8988T (cell line): ENCODE measurements at regions not wholly inside any gene's neighbourhood (a gene's known extent, or its start where the extent isn't known, plus 50 kb on each side); places are given as distances from the start of the nearest gene placed in this dataset.
"Not testable (repeated sequence)": the region's sequence is repeated elsewhere in the genome, so short reads cannot be mapped to it uniquely, and the experiment has no call there.

Experiments
- DNase-seq: peaks from one replicate; pipeline ENCODE4 v3.0.0; 2011

- not testable (repeated sequence) for DNase-seq
Measured at GRCh38 chr3:192968901-192969300, 51.2 kb upstream of the MB21D2 start.

GRCh38 chr3:192980632-192981031, 63.0 kb upstream of the MB21D2 start:
- DNase-seq: no peak

- no peak for DNase-seq
Measured at GRCh38 chr3:192986379-192986778, 68.7 kb upstream of the MB21D2 start.

GRCh38 chr3:192991356-192991755, 73.7 kb upstream of the MB21D2 start:
- no peak for DNase-seq

DNA sequence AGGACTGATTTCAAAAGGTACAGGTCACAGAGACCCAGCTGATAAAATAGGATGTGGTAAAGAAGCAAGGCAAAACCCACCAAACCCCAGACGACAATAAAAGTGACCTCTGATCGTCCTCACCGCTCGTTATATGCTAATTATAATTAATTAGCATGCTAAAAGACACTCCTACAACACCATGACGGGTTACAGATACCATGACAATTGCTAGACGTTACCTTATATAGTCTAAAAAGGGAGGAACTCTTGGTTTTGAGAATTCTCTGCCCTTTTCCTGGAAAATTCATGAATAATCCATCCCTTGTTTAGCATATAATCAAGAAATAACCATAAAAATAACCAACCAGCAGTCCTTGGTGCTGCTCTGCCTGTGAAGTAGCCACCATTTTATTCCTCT, 74.7 kb upstream of the MB21D2 start:
- no peak for DNase-seq

- DNase-seq: no peak
Measured at GRCh38 chr3:192993411-192993810, 75.8 kb upstream of the MB21D2 start.

DNA sequence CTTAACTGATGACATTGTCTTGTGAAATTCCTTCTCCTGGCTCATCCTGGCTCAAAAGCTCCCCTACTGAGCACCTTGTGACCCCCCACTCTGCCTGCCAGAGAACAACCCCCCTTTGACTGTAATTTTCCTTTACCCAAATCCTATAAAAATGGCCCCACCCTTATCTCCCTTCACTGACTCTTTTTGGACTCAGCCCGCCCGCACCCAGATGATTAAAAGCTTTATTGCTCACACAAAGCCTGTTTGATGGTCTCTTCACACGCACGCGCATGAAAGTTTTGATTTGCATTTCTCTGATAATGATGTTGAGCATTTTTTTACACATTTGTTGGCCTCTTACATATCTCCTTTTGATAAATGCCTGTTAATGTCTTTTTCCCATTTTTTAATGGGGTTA, 83.5 kb upstream of the MB21D2 start:
- DNase-seq: not testable (repeated sequence)

- DNase-seq: not testable (repeated sequence)
Measured at GRCh38 chr3:193003624-193004023, 86.0 kb upstream of the MB21D2 start.

DNA sequence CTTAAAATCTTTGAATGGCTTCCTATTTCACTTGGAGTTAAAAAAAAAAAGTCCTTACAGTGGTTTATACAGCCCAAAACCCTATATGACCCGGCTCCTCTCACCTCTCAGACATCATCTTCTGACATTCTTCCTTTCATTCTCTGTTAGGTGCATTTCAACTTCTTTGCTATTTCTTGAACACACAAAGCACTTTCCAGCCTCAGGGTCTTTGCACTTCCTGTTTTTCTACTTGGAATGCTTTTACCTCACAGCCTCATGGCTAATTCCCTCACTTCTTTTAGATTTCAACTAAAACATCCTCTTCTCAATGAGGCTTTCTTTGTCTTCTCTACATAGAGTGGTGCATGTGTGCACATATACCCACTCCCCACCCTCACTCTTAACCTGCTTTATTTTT, 91.0 kb upstream of the MB21D2 start:
- DNase-seq: no peak

DNA sequence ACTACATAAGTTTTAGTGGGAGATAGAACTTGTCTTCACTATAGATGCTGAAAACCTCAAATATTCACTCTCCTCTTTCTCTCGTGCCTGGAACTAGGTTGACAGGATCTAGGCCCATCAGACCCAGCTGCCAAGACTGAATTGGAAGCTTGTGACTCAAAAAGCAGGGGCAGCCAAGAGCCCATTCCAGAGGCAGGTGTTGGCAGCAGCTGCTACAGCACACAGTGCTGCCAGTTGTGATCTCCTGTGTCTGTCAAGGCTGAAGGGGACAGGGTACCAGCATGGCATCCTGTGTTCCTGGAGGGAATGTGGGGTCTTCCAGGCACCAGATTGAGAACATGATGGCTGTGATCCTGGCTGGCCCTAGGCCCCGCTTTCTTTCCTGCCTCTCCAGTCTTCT, 92.5 kb upstream of the MB21D2 start:
- no peak for DNase-seq

- no peak for DNase-seq
Measured at GRCh38 chr3:193011958-193012357, 94.3 kb upstream of the MB21D2 start.

GRCh38 chr3:193014902-193015301, 97.2 kb upstream of the MB21D2 start:
- no peak for DNase-seq

- DNase-seq: no peak
Measured at GRCh38 chr3:193016437-193016901, 98.8 kb upstream of the MB21D2 start.

- no peak for DNase-seq
Measured at GRCh38 chr3:193021506-193022010, 103.9 kb upstream of the MB21D2 start.

DNA sequence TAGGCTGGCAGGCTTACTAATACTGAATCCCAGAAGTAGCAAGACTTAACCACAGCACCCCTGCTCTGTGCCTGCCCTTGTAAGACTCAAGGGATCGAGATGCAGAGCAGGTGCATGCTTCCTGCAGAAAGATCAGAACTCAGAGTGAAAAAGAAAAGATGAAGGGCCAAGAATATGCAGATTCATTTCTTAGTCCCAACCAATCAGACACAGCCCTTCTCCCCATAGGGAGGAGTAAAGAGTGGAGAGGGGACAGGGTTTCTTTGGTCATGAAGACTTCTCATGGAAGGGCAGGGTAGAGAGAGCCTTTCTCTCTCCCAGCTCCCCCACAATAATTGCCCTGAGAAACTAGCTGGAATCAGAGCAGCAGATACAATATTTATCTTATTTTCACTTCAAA, 105.6 kb upstream of the MB21D2 start:
- no peak for DNase-seq

DNA sequence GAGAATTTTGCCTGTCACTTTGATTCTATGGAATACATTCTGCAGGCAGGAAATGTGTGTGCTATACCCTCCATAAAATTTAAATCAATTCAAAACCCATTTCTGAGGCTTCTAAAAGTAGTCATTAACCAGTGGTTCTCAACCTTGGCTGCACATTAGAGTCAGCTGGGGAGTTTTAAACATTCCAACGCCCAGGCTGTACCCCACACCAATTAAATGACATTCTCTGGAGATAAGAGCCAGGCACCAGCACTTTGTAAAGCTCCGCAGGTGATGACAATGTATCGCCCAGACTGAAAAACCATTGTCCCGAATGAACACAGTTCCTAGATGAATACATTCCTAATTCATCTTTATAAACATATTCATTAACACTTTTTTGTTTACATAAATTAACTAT, 110.6 kb upstream of the MB21D2 start:
- DNase-seq: no peak

DNA sequence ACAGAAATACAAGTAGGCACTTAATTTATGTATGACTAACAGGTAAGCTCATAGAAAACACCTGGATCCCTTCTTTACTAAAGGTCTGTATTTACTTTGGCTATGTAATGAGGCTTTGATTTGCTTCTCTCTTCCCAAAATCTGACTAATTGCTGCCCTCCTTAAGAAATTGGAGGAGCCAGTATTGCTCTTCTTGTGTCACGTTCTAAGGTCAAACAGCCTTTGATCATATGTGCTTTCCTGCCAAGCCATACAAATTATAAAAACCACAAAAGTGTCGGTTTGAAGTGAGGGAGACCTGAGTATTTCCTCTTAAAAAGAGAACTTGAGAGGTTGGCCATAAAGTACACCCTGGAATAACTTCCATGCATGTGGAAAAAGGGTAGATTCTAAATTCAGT, 112.1 kb upstream of the MB21D2 start:
- DNase-seq: no peak

GRCh38 chr3:193030276-193030675, 112.6 kb upstream of the MB21D2 start:
- DNase-seq: no peak

- DNase-seq: no peak
Measured at GRCh38 chr3:193031911-193032310, 114.3 kb upstream of the MB21D2 start.

GRCh38 chr3:193033226-193033780, 115.6 kb upstream of the MB21D2 start:
- DNase-seq: no peak

GRCh38 chr3:193037828-193038227, 120.2 kb upstream of the MB21D2 start:
- DNase-seq: not testable (repeated sequence)

DNA sequence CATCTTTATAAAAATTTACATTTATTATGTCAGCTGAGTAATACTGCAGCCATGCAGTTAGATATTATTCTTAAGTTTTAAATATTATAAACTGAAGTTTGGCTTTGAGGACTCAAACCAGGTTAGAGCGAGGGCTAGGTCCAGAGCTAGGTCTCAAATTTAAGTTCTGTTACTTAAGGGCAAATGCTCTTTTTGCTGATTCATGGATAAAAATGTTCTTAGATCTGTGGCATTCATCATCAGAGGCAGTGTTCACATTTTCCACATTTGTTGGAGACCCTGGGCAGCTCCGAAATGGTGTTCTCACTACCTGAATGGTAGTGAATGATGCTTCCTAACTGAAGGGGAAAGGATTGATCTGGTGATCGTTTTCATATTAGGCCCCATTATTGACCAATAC, 121.4 kb upstream of the MB21D2 start:
- no peak for DNase-seq

DNA sequence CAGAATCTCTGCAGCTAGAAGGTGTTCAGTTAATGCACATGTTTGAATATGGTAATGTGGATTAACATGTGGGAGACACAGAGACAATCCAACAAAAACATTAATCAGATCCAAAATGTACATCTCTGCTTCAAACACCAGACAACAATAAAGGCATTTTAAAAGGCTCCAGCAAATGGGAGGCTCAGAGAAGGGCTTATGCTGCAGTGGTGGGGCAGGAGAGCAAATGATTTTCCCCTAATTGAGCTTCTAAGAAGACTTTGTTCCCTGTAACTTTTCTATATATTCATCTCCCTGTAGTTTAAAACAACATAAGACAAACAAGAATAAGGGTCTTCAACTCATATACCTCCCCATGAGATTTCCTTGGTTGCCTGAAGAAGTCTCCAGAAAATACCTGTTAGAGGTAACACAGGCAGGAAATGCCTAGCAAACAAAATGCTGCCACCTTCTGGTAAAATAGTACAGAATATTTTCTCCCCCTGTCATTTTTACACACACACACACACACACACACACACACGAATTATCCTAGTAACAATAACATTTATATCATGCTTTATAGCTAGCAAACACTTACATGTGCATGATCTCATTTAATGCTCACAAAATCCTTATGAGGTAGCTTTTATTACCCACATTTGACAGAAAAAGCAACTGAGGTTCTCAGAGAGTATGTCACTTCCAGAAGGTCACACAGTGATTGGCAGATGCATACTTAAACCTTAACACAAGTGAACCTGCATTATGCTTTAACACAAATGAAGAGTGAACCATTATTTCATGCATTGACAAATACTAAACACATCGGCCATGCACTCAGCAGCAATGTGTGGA, 123.4 kb upstream of the MB21D2 start:
- no peak for DNase-seq

- no peak for DNase-seq
Measured at GRCh38 chr3:193046371-193046770, 128.7 kb upstream of the MB21D2 start.
